HL-60 (cell line): ENCODE measurements at regions not wholly inside any gene's neighbourhood (a gene's known extent, or its start where the extent isn't known, plus 50 kb on each side); places are given as distances from the start of the nearest gene placed in this dataset.

Source experiments
- CTCF ChIP-seq: IDR thresholded peaks from one replicate; pipeline ENCODE4 v1.5.1; 2011; ENCODE audit warnings: low read length, control low read depth, inconsistent platforms; ENCODE audit not compliant: insufficient read depth
- POLR2AphosphoS5 ChIP-seq: IDR thresholded peaks from 2 replicates; pipeline ENCODE4 v1.6.1; 2012; ENCODE audit warnings: low read depth
- TF ChIP-seq, protein P1 (sequence below): IDR thresholded peaks from 2 replicates; pipeline ENCODE4 v1.6.1; 2012; ENCODE audit warnings: low read depth; ENCODE audit not compliant: insufficient replicate concordance

DNA sequence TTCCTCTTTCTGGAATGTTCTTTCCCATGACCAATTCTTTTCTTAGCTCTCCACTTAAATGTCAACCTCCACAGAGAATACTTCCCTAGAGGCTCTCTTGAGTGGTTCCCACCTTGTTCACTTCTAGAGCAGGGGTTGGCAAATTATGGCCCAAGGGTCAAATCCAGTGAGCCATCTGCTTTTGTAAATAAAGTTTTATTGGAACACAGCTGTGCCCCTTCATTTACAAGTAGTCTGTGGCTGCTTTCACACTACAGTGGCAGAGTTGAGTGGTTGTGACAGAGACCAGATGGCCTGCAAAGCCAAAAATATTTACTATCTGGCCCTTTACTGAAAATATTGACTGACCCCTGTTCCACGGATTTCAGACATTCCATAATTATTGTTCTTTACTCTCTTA is 166.2 kb downstream of the WNT5A start:
- TF ChIP-seq CTCF (no peak), POLR2AphosphoS5 (no peak)
- TF ChIP-seq, protein P1, sequence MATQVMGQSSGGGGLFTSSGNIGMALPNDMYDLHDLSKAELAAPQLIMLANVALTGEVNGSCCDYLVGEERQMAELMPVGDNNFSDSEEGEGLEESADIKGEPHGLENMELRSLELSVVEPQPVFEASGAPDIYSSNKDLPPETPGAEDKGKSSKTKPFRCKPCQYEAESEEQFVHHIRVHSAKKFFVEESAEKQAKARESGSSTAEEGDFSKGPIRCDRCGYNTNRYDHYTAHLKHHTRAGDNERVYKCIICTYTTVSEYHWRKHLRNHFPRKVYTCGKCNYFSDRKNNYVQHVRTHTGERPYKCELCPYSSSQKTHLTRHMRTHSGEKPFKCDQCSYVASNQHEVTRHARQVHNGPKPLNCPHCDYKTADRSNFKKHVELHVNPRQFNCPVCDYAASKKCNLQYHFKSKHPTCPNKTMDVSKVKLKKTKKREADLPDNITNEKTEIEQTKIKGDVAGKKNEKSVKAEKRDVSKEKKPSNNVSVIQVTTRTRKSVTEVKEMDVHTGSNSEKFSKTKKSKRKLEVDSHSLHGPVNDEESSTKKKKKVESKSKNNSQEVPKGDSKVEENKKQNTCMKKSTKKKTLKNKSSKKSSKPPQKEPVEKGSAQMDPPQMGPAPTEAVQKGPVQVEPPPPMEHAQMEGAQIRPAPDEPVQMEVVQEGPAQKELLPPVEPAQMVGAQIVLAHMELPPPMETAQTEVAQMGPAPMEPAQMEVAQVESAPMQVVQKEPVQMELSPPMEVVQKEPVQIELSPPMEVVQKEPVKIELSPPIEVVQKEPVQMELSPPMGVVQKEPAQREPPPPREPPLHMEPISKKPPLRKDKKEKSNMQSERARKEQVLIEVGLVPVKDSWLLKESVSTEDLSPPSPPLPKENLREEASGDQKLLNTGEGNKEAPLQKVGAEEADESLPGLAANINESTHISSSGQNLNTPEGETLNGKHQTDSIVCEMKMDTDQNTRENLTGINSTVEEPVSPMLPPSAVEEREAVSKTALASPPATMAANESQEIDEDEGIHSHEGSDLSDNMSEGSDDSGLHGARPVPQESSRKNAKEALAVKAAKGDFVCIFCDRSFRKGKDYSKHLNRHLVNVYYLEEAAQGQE, result no peak
